Osteoblast (primary cell): ENCODE measurements at regions not wholly inside any gene's neighbourhood (a gene's known extent, or its start where the extent isn't known, plus 50 kb on each side); places are given as distances from the start of the nearest gene placed in this dataset.

Source experiments
- DNase-seq: peaks from one replicate; pipeline ENCODE4 v3.0.0; 2011; ENCODE audit warnings: low spot score, mixed read lengths; ENCODE audit not compliant: insufficient read length; ENCODE audit errors: missing footprints
- H2AFZ ChIP-seq: 2 replicates; pipeline ENCODE4 v1.6.0; 2011; ENCODE audit warnings: mild to moderate bottlenecking, low read length
- H3K27ac ChIP-seq: 2 replicates; pipeline ENCODE4 v1.5.1; 2011; ENCODE audit warnings: mild to moderate bottlenecking, low read depth, low read length, moderate library complexity
- H3K27me3 ChIP-seq: 2 replicates; pipeline ENCODE4 v1.6.0; 2012; ENCODE audit warnings: mild to moderate bottlenecking, control low read depth, inconsistent platforms, low read length, moderate library complexity; ENCODE audit not compliant: insufficient read depth
- H3K36me3 ChIP-seq: 2 replicates; pipeline ENCODE4 v1.5.1; 2011; ENCODE audit warnings: mild to moderate bottlenecking, low read length, control low read depth, moderate library complexity; ENCODE audit not compliant: insufficient read depth
- H3K4me1 ChIP-seq: 2 replicates; pipeline ENCODE4 v1.5.1; 2011; ENCODE audit warnings: mild to moderate bottlenecking, low read length, control low read depth, moderate library complexity; ENCODE audit not compliant: insufficient read depth
- H3K4me2 ChIP-seq: 2 replicates; pipeline ENCODE4 v1.6.0; 2011; ENCODE audit warnings: mild to moderate bottlenecking, low read length; ENCODE audit not compliant: insufficient read depth
- H3K4me3 ChIP-seq: fragments of 200-600 bp; sonication (generic); 3 replicates; pipeline ENCODE4 v1.5.1; 2012; ENCODE audit warnings: mild to moderate bottlenecking, low read length, inconsistent platforms; ENCODE audit not compliant: insufficient read depth
- H3K79me2 ChIP-seq: 2 replicates; pipeline ENCODE4 v1.6.0; 2012; ENCODE audit warnings: mild to moderate bottlenecking, low read length, control low read depth, inconsistent platforms; ENCODE audit not compliant: insufficient read depth
- H3K9me3 ChIP-seq: 2 replicates; pipeline ENCODE4 v1.5.1; 2011; ENCODE audit warnings: low read depth, low read length, control low read depth
- H4K20me1 ChIP-seq: 2 replicates; pipeline ENCODE4 v1.6.0; 2012; ENCODE audit warnings: mild to moderate bottlenecking, low read length, control low read depth; ENCODE audit not compliant: insufficient read depth
- CTCF ChIP-seq: IDR thresholded peaks from 2 replicates; pipeline ENCODE4 v1.5.1; 2011; ENCODE audit warnings: mild to moderate bottlenecking, low read depth, low read length, moderate library complexity; ENCODE audit errors: extremely low read depth

- Histone ChIP-seq H3K27ac (no peak overlapping the region), H3K4me3 (no peak overlapping the region), H3K9me3 (no peaks in the 10 kb centered on the region), H3K4me1 (peaks cover 30% of the 10 kb centered on the region), H3K79me2 (no peaks in the 10 kb centered on the region), H3K4me2 (no peak overlapping the region), H3K36me3 (no peaks in the 10 kb centered on the region), H4K20me1 (no peaks in the 10 kb centered on the region), H3K27me3 (no peaks in the 10 kb centered on the region), H2AFZ (no peak overlapping the region)
- no peak for TF ChIP-seq CTCF
- peak; percentile 10 for DNase-seq
Measured at GRCh38 chr10:110391541-110391940, 86.8 kb upstream of the SMNDC1 start.

GRCh38 chr10:110392121-110392520 is 87.4 kb upstream of the SMNDC1 start:
- Histone ChIP-seq H4K20me1 (no peaks in the 10 kb centered on the region), H3K4me2 (peak overlapping the region; percentile 57), H3K4me1 (peaks cover 30% of the 10 kb centered on the region), H3K79me2 (no peaks in the 10 kb centered on the region), H3K4me3 (no peak overlapping the region), H3K36me3 (no peaks in the 10 kb centered on the region), H3K9me3 (no peaks in the 10 kb centered on the region), H2AFZ (peak overlapping the region; percentile 89), H3K27ac (peak overlapping the region; percentile 67), H3K27me3 (no peaks in the 10 kb centered on the region)
- no peak for TF ChIP-seq CTCF
- peak; percentile 30 for DNase-seq

GRCh38 chr10:110392868-110393740 is 88.4 kb upstream of the SMNDC1 start:
- H3K79me2 ChIP-seq, result no peaks in the 10 kb centered on the region
- H4K20me1 ChIP-seq, result no peaks in the 10 kb centered on the region
- TF ChIP-seq CTCF, result no peak
- peak; percentile 90 for DNase-seq
- H3K27ac ChIP-seq, result peak overlapping the region; percentile 67
- peak overlapping the region; percentile 57 for H3K4me2 ChIP-seq
- H3K4me3 ChIP-seq, result peak overlapping the region; percentile 26
- H3K4me1 ChIP-seq, result peaks cover 32% of the 10 kb centered on the region
- no peaks in the 10 kb centered on the region for H3K27me3 ChIP-seq
- no peaks in the 10 kb centered on the region for H3K36me3 ChIP-seq
- H3K9me3 ChIP-seq, result no peaks in the 10 kb centered on the region
- peak overlapping the region; percentile 89 for H2AFZ ChIP-seq

DNA sequence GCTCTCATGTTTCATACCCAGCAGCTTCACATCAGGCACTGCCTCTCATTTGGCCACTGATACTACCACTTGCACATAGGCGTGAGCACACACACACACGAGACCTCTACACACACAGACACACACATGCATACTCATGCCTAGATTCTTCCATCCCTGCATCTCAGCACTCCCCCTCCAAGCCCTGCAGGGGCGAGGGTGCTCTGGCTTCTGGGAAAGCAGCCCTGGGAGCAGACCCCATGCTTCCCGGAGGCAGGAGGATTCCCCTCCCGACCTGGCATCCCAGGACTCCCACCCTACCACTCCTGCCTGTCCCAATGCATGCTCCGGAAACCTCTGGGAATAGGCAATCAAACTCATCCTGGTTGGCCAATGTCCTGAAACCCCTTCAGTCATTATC is 89.1 kb upstream of the SMNDC1 start:
- no peak overlapping the region for H2AFZ ChIP-seq
- no peak overlapping the region for H3K4me3 ChIP-seq
- H3K79me2 ChIP-seq, result no peaks in the 10 kb centered on the region

More for the DNA sequence above, 89.1 kb upstream of the SMNDC1 start:
- no peak overlapping the region for H3K4me2 ChIP-seq
- H3K36me3 ChIP-seq, result no peaks in the 10 kb centered on the region
- no peak for DNase-seq
- H3K9me3 ChIP-seq, result no peaks in the 10 kb centered on the region
- no peak for TF ChIP-seq CTCF
- no peaks in the 10 kb centered on the region for H4K20me1 ChIP-seq
- no peak overlapping the region for H3K27ac ChIP-seq
- H3K4me1 ChIP-seq, result peaks cover 33% of the 10 kb centered on the region
- no peaks in the 10 kb centered on the region for H3K27me3 ChIP-seq
